NCI-H1092 treated with DMSO at 0.1 percent for 48 hours (cell line): ENCODE measurements at regions not wholly inside any gene's neighbourhood (a gene's known extent, or its start where the extent isn't known, plus 50 kb on each side); places are given as distances from the start of the nearest gene placed in this dataset.
"Not testable (repeated sequence)": the region's sequence is repeated elsewhere in the genome, so short reads cannot be mapped to it uniquely, and the experiment has no call there.

Source experiments
- DNase-seq: peaks from one replicate; lab custom pipeline; 2025; lab: John Stamatoyannopoulos, UW

GRCh38 chr4:146073517-146073916, 102.0 kb upstream of the LSM6 start:
- DNase-seq: no peak

- DNase-seq: no peak
Measured at GRCh38 chr4:146072376-146072775, 103.1 kb upstream of the LSM6 start.

GRCh38 chr4:146071390-146071789, 104.1 kb upstream of the LSM6 start:
- DNase-seq: no peak

GRCh38 chr4:146063143-146063542, 112.4 kb upstream of the LSM6 start:
- no peak for DNase-seq

- no peak for DNase-seq
Measured at GRCh38 chr4:146062340-146062739, 113.2 kb upstream of the LSM6 start.

GRCh38 chr4:146061610-146062334, 113.7 kb upstream of the LSM6 start:
- no peak for DNase-seq

GRCh38 chr4:146059865-146060264, 115.7 kb upstream of the LSM6 start:
- no peak for DNase-seq

- no peak for DNase-seq
Measured at GRCh38 chr4:146059151-146059550, 116.4 kb upstream of the LSM6 start.

GRCh38 chr4:146058531-146058930, 117.0 kb upstream of the LSM6 start:
- DNase-seq: no peak

GRCh38 chr4:146054676-146055075, 116.1 kb upstream of the ZNF827 start:
- no peak for DNase-seq

- DNase-seq: no peak
Measured at GRCh38 chr4:146053891-146054290, 115.3 kb upstream of the ZNF827 start.

- no peak for DNase-seq
Measured at GRCh38 chr4:146051728-146052391, 113.2 kb upstream of the ZNF827 start.

GRCh38 chr4:146051223-146051622, 112.6 kb upstream of the ZNF827 start:
- no peak for DNase-seq

GRCh38 chr4:146049802-146050201, 111.2 kb upstream of the ZNF827 start:
- DNase-seq: no peak

GRCh38 chr4:146047768-146048167, 109.1 kb upstream of the ZNF827 start:
- not testable (repeated sequence) for DNase-seq

GRCh38 chr4:146041139-146042004, 102.7 kb upstream of the ZNF827 start:
- DNase-seq: no peak

GRCh38 chr4:146040623-146041022, 102.0 kb upstream of the ZNF827 start:
- DNase-seq: no peak

- DNase-seq: no peak
Measured at GRCh38 chr4:146033149-146033548, 94.5 kb upstream of the ZNF827 start.

- DNase-seq: no peak
Measured at GRCh38 chr4:146032234-146032860, 93.7 kb upstream of the ZNF827 start.

GRCh38 chr4:146029939-146030710, 91.5 kb upstream of the ZNF827 start:
- no peak for DNase-seq

GRCh38 chr4:146029147-146029546, 90.5 kb upstream of the ZNF827 start:
- DNase-seq: no peak

- DNase-seq: no peak
Measured at GRCh38 chr4:146027761-146028160, 89.1 kb upstream of the ZNF827 start.
